Tibial artery (tissue), 4 donors: ENCODE measurements at regions not wholly inside any gene's neighbourhood (a gene's known extent, or its start where the extent isn't known, plus 50 kb on each side); places are given as distances from the start of the nearest gene placed in this dataset.

Experiments used
- DNase-seq, 2 donors: peaks; one replicate each; pipeline ENCODE4 v3.0.0-alpha.2; 2019
- H3K27ac ChIP-seq, 2 donors: fragments of 200-600 bp; sonication (generic) in 1 of 2; 1 replicate in 1 of 2; 2 replicates in 1 of 2; pipeline ENCODE4 v1.5.1; 2018 to 2019; ENCODE audit warnings: mild to moderate bottlenecking in 1 of 2
- H3K27me3 ChIP-seq, 2 donors: fragments of 200-600 bp; sonication (generic) in 1 of 2; one replicate each; pipeline versions ENCODE4 v1.5.1 to v1.6.0; 2016 to 2019
- H3K36me3 ChIP-seq, 3 donors: fragments of 200-600 bp; sonication (generic) in 2 of 3; one replicate each; pipeline ENCODE4 v1.5.1; 2016 to 2019; ENCODE audit warnings: mild to moderate bottlenecking in 2 of 3
- H3K4me1 ChIP-seq, 4 donors: fragments of 200-600 bp; sonication (generic) in 2 of 4; 1 replicate in 3 of 4; 2 replicates in 1 of 4; pipeline ENCODE4 v1.5.1; 2016 to 2019
- H3K4me3 ChIP-seq, 2 donors: fragments of 200-600 bp; sonication (generic) in 1 of 2; 1 replicate in 1 of 2; 2 replicates in 1 of 2; pipeline ENCODE4 v1.5.1; 2018 to 2019; ENCODE audit warnings: mild to moderate bottlenecking in 2 of 2
- H3K9me3 ChIP-seq, 3 donors: fragments of 200-600 bp; sonication (generic) in 1 of 3; one replicate each; pipeline ENCODE4 v1.5.1; 2016 to 2019
- CTCF ChIP-seq, 2 experiments: fragments of 200-600 bp in 1 of 2; fragments of 450-650 bp in 1 of 2; IDR thresholded peaks; one replicate each; pipeline ENCODE4 v1.5.1; 2017 to 2019; ENCODE audit warnings: antibody characterized with exemption in 2 of 2, mild to moderate bottlenecking in 1 of 2, moderate library complexity in 1 of 2
- intact Hi-C: fragments of 100-400 bp; cut with DNase I; formaldehyde crosslinking; loops from one replicate; pipeline ENCODE4 v1.15.0; 2023; ENCODE audit warnings: low total_unique reads

DNA sequence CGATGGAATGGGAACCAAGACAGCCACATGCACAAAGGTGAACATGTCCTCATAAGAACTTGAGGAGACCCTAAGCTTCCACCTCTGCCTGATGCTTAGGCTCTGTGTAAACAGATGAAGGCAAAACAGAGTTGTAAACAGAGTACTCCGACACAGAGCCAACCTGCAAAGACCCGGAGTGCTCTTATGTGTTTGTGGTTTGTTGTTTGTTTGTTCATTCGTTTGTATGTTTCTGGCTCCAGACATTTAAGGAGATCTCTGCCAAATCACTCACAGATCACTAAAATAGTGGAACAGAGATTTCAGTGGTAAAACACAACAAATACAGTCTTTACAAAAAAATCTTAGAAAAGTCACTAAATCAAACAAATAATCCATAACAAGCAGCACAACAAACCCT is 294.9 kb downstream of the EIPR1 start:
- H3K27ac ChIP-seq = no peak overlapping the region
- no peak overlapping the region for H3K4me3 ChIP-seq
- no peaks in the 10 kb centered on the region for H3K9me3 ChIP-seq
- H3K27me3 ChIP-seq = peaks cover 0 to 2% of the 10 kb centered on the region in 2 donors
- H3K36me3 ChIP-seq = no peaks in the 10 kb centered on the region
- H3K4me1 ChIP-seq = no peaks in the 10 kb centered on the region
- DNase-seq = no peak
- no peak for TF ChIP-seq CTCF (IDR thresholded peaks at IDR 0.05)
- intact Hi-C loops = no loop called here

DNA sequence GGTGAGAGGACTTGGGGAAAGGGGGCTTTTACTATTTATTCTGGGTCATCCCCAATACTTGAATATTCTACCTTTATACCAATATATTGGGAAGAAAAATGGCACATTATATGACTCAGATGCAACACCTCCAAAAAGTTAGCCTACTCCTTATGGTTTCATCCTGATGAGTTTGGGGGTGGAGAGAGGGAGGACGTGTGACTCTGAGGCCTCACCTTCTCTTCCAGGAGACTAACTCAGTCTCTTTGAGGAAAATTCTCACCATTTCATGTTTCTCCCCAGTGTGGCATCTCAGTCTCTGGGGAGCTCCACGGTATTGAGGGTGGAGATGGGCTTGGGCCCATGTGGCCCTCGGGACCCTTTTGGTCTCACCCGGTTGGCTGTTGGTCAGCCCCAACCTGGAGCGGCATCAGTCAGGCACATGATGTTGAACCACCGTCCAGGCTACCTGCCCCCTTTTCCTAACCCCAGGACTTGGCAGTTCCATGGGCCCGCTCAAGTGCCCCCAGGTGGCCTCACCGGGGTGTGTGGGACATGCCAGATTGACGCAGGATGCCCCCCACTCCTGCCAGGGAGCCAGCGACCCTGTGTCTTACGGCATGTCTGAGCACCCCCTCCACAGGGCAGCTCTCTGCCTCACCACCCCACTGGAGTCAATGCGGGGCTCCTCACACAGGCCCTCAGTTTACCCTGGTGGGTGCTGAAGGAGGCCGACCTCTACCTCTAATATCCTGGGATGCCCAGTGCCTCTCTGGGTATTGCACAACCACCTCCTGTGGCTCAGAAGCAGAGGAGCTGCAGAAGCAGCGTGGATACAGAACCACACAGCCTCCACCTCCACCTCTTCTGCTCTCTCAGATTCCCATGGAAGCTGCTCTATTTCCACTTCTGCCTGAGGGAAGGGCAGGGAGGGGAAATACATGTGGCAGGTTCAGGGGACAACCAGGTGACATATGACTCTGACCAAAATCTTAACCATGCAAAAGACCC is 297.4 kb downstream of the EIPR1 start:
- DNase-seq = no peak
- Histone ChIP-seq H3K27ac (no peak overlapping the region), H3K27me3 (peaks cover 0 to 2% of the 10 kb centered on the region in 2 donors), H3K4me1 (no peaks in the 10 kb centered on the region), H3K4me3 (no peak overlapping the region), H3K9me3 (no peaks in the 10 kb centered on the region), H3K36me3 (no peaks in the 10 kb centered on the region)
- TF ChIP-seq CTCF (IDR thresholded peaks at IDR 0.05) = no peak
- intact Hi-C loops = no loop called here

- no peak for DNase-seq
- Histone ChIP-seq H3K4me1 (no peaks in the 10 kb centered on the region), H3K27ac (no peak overlapping the region), H3K27me3 (peaks cover 0 to 2% of the 10 kb centered on the region in 2 donors), H3K4me3 (no peak overlapping the region), H3K36me3 (no peaks in the 10 kb centered on the region), H3K9me3 (no peaks in the 10 kb centered on the region)
- no peak for TF ChIP-seq CTCF (IDR thresholded peaks at IDR 0.05)
- intact Hi-C loops = no loop called here
These were observed 298.2 kb downstream of the EIPR1 start for GRCh38 chr2:3079466-3079865.

DNA sequence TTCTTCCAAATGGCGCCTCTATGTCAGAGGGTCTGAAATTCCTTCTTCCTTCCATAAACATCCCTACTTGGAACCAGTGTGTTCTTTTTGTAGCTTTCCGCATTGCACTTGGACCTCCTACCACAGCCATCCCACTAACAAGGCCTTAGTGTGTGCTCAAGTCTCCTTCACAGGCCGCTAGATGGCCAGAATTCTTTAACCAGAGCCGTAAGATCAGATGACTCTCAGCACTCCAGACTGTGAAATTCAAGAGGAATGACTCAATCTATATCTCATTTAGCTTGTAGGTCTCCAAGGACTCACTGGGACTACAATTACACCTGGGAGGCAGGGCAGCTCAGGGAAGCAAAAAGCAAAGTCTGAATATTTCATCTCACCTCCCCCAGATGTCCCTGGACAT is 298.9 kb downstream of the EIPR1 start:
- H3K9me3 ChIP-seq = no peaks in the 10 kb centered on the region
- intact Hi-C loops = no loop called here
- no peak overlapping the region for H3K27ac ChIP-seq
- peaks cover 0 to 2% of the 10 kb centered on the region in 2 donors for H3K27me3 ChIP-seq
- no peak for DNase-seq
- no peak for TF ChIP-seq CTCF (IDR thresholded peaks at IDR 0.05)
- H3K4me3 ChIP-seq = no peak overlapping the region
- no peaks in the 10 kb centered on the region for H3K4me1 ChIP-seq
- H3K36me3 ChIP-seq = no peaks in the 10 kb centered on the region

- Histone ChIP-seq H3K4me3 (no peak overlapping the region), H3K36me3 (no peaks in the 10 kb centered on the region), H3K27me3 (peaks cover 0 to 2% of the 10 kb centered on the region in 2 donors), H3K9me3 (no peaks in the 10 kb centered on the region), H3K4me1 (no peaks in the 10 kb centered on the region), H3K27ac (no peak overlapping the region)
- no peak for TF ChIP-seq CTCF (IDR thresholded peaks at IDR 0.05)
- intact Hi-C loops = no loop called here
- DNase-seq = no peak
These were observed 300.6 kb downstream of the EIPR1 start for GRCh38 chr2:3076848-3077642.
